OCI-LY7 (cell line): ENCODE measurements at regions not wholly inside any gene's neighbourhood (a gene's known extent, or its start where the extent isn't known, plus 50 kb on each side); places are given as distances from the start of the nearest gene placed in this dataset.

Experiments used
- BruUV-seq: library from RNA; stranded (reverse); fragments of 400-500 nt; replicated peaks from 2 replicates; lab custom pipeline; 2021; lab: Mats Ljungman, UMichigan
- CTCF ChIA-PET: fragments of 300-600 bp; sonication (Branson Sonifier 250); formaldehyde crosslinking; loops from one replicate; lab custom pipeline; 2022; ENCODE audit warnings: antibody characterized with exemption; ENCODE audit not compliant: unreplicated experiment; lab: Charles Lee
- POLR2A ChIA-PET: fragments of 300-600 bp; sonication (Branson Sonifier 250); formaldehyde crosslinking; loops from one replicate; lab custom pipeline; 2022; ENCODE audit warnings: antibody characterized with exemption; lab: Charles Lee
- DNase-seq: peaks from one replicate; pipeline ENCODE4 v3.0.0-alpha.2; 2015; ENCODE audit warnings: low spot score
- H2AFZ ChIP-seq: fragments of 200-600 bp; sonication (generic), shearing (Covaris generic); 2 replicates; pipeline ENCODE4 v1.6.1; 2014; ENCODE audit warnings: mild to moderate bottlenecking, antibody characterized with exemption, low read length, moderate library complexity
- H3K27ac ChIP-seq: fragments of 200-600 bp; sonication (generic); 2 replicates; pipeline ENCODE4 v1.5.1; 2014; ENCODE audit warnings: mixed run types, low read depth, mild to moderate bottlenecking, moderate library complexity, low read length, inconsistent platforms; ENCODE audit not compliant: poor library complexity, severe bottlenecking
- H3K36me3 ChIP-seq: fragments of 200-600 bp; sonication (generic); 2 replicates; pipeline ENCODE4 v1.6.1; 2014; ENCODE audit warnings: mild to moderate bottlenecking, antibody characterized with exemption, low read length, moderate library complexity, mixed read lengths; ENCODE audit not compliant: insufficient read depth
- H3K4me1 ChIP-seq: fragments of 200-600 bp; sonication (generic); 2 replicates; pipeline ENCODE4 v1.5.1; 2014; ENCODE audit warnings: mild to moderate bottlenecking, low read length; ENCODE audit not compliant: insufficient read depth, poor library complexity, severe bottlenecking
- H3K4me2 ChIP-seq: fragments of 200-600 bp; sonication (generic); 2 replicates; pipeline ENCODE4 v1.6.1; 2014; ENCODE audit warnings: mild to moderate bottlenecking, low read length
- H3K4me3 ChIP-seq: fragments of 200-600 bp; sonication (generic); 2 replicates; pipeline ENCODE4 v1.5.1; 2014; ENCODE audit warnings: mild to moderate bottlenecking, low read depth, low read length; ENCODE audit not compliant: poor library complexity, severe bottlenecking
- H3K79me2 ChIP-seq: fragments of 200-600 bp; sonication (generic); 2 replicates; pipeline ENCODE4 v1.6.1; 2016; ENCODE audit warnings: low read depth, mild to moderate bottlenecking, low read length, moderate library complexity, mixed read lengths; ENCODE audit not compliant: insufficient read depth
- H3K9me2 ChIP-seq: fragments of 200-600 bp; sonication (generic); 2 replicates; pipeline ENCODE4 v1.6.1; 2016; ENCODE audit warnings: mild to moderate bottlenecking, low read length, mixed read lengths; ENCODE audit not compliant: insufficient read depth
- H3K9me3 ChIP-seq: fragments of 200-600 bp; sonication (generic); 2 replicates; pipeline ENCODE4 v1.6.1; 2014; ENCODE audit warnings: mild to moderate bottlenecking, mixed run types, low read length, mixed read lengths
- H4K20me1 ChIP-seq: fragments of 200-600 bp; sonication (generic); 2 replicates; pipeline ENCODE4 v1.6.1; 2014; ENCODE audit warnings: mild to moderate bottlenecking, antibody characterized with exemption, low read length, moderate library complexity, mixed read lengths; ENCODE audit not compliant: insufficient read depth
- EZH2phosphoT487 ChIP-seq: fragments of 200-600 bp; sonication (generic); IDR thresholded peaks from 2 replicates; pipeline ENCODE4 v1.6.1; 2018; ENCODE audit warnings: low read depth, borderline replicate concordance, mild to moderate bottlenecking, mixed run types, antibody characterized with exemption, low read length, moderate library complexity, mixed read lengths
- intact Hi-C: fragments of 100-400 bp; cut with micrococcal nuclease; formaldehyde crosslinking; loops from one replicate; pipeline ENCODE4 v1.10.0; 2022; ENCODE audit not compliant: unreplicated experiment
- TF ChIP-seq, protein P1 (sequence below): fragments of 200-600 bp; sonication (generic); conservative IDR thresholded peaks from 2 replicates; pipeline ENCODE4 v1.5.1; 2014; ENCODE audit warnings: mild to moderate bottlenecking, antibody characterized with exemption, low read length, moderate library complexity, mixed read lengths

DNA sequence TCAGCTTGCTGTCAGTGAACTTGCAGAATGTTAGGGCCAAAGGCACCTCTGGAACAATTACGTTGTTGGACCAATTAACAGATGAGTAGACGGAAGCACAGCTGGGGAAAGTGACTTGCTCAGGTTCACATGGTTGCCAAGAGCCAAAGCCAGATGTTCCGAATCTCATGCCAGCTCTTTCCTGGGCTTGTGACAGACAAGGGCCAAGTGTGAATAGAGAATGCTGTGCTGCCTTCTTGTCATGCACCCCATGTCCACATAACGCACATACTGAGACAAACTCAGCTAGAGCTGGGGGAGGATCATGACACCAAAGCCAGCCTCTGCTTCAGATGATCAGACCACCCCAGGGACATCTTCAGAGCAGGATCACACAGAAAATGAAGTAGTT is 616.3 kb downstream of the INSC start:
- Histone ChIP-seq H3K79me2 (no peaks in the 10 kb centered on the region), H2AFZ (no peak overlapping the region), H3K4me3 (no peak overlapping the region), H3K4me1 (no peaks in the 10 kb centered on the region), H3K9me3 (no peaks in the 10 kb centered on the region), H3K36me3 (no peaks in the 10 kb centered on the region), H3K27ac (no peak overlapping the region), H4K20me1 (no peaks in the 10 kb centered on the region), H3K4me2 (no peak overlapping the region), H3K9me2 (no peaks in the 10 kb centered on the region)
- DNase-seq, result no peak
- TF ChIP-seq, protein P1, sequence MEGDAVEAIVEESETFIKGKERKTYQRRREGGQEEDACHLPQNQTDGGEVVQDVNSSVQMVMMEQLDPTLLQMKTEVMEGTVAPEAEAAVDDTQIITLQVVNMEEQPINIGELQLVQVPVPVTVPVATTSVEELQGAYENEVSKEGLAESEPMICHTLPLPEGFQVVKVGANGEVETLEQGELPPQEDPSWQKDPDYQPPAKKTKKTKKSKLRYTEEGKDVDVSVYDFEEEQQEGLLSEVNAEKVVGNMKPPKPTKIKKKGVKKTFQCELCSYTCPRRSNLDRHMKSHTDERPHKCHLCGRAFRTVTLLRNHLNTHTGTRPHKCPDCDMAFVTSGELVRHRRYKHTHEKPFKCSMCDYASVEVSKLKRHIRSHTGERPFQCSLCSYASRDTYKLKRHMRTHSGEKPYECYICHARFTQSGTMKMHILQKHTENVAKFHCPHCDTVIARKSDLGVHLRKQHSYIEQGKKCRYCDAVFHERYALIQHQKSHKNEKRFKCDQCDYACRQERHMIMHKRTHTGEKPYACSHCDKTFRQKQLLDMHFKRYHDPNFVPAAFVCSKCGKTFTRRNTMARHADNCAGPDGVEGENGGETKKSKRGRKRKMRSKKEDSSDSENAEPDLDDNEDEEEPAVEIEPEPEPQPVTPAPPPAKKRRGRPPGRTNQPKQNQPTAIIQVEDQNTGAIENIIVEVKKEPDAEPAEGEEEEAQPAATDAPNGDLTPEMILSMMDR, result no peak
- no peak for TF ChIP-seq EZH2phosphoT487
- POLR2A ChIA-PET, result no interaction called here
- CTCF ChIA-PET, result interaction anchor here (0.7 kb wide), 1 partner anchor 25 kb away, joined by 3 read pairs; no protein-coding TSS in a partner anchor
- intact Hi-C loops, result no loop called here
- no TSS peak for BruUV-seq

DNA sequence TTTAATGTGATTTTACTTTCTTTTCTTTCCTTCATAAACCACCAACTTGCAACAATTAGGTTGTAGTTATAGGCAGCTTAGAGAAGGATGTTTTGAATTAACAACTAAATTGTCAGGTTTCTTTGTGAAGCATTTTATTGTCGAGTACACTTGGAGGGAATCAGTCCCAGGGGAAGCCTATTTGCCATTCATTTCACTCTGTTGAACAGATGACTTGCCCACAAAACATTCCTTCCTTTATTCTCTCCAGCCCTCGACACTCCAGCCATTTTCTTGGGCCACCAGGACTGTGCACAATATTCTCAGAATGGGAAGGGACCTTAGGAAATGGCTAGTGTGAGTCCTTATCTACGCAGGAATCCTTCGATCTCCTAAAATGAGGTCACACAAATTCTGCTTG is 620.6 kb downstream of the SOX6 start:
- Histone ChIP-seq H3K9me2 (no peaks in the 10 kb centered on the region), H3K27ac (no peak overlapping the region), H3K9me3 (no peaks in the 10 kb centered on the region), H3K4me1 (no peaks in the 10 kb centered on the region), H4K20me1 (no peaks in the 10 kb centered on the region), H3K4me2 (no peak overlapping the region), H3K79me2 (no peaks in the 10 kb centered on the region), H2AFZ (no peak overlapping the region), H3K36me3 (no peaks in the 10 kb centered on the region), H3K4me3 (no peak overlapping the region)
- TF ChIP-seq, protein P1, result no peak
- no peak for TF ChIP-seq EZH2phosphoT487
- DNase-seq, result no peak
- ChIA-PET POLR2A (no interaction called here), CTCF (no interaction called here)
- intact Hi-C loops, result no loop called here
- no TSS peak for BruUV-seq

DNA sequence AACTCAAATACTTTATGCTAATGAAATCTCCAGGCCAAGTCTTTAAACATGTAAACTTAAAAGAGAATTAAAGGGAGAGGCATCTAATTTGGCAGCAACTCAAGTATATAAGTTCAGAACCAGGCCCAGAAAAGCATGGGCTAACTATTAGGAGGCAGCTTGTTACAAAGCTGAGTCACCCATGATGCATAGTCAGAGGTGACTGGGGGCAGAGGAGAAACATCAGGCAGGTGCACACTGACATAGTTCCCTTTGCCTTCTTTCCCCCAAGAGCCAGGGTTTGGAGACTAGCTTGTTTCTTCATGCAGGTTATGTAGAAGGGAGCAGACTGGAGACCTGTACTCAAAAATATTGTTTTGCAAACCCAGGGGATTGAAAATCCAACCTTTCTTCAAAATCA is 619.0 kb downstream of the SOX6 start:
- no TSS peak for BruUV-seq

More for the DNA sequence above, 619.0 kb downstream of the SOX6 start:
- Histone ChIP-seq H3K9me3 (no peaks in the 10 kb centered on the region), H3K4me1 (no peaks in the 10 kb centered on the region), H3K79me2 (no peaks in the 10 kb centered on the region), H3K4me3 (no peak overlapping the region), H3K36me3 (no peaks in the 10 kb centered on the region), H3K27ac (no peak overlapping the region), H3K4me2 (no peak overlapping the region), H2AFZ (no peak overlapping the region), H3K9me2 (no peaks in the 10 kb centered on the region), H4K20me1 (no peaks in the 10 kb centered on the region)
- DNase-seq, result no peak
- TF ChIP-seq, protein P1, result no peak
- no peak for TF ChIP-seq EZH2phosphoT487
- intact Hi-C loops, result no loop called here
- POLR2A ChIA-PET, result no interaction called here
- CTCF ChIA-PET, result no interaction called here
